Keratinocyte (primary cell): ENCODE measurements at regions not wholly inside any gene's neighbourhood (a gene's known extent, or its start where the extent isn't known, plus 50 kb on each side); places are given as distances from the start of the nearest gene placed in this dataset.

ENCODE experiments used
- DNase-seq: peaks from one replicate; pipeline ENCODE4 v3.0.0-alpha.2; 2011; ENCODE audit warnings: low read depth, missing footprints, low spot score
- FAIRE-seq: peaks from 2 replicates; lab custom pipeline; 2011; peaks lifted over from hg19 to GRCh38; lab: Jason Lieb, UNC
- H2AFZ ChIP-seq: 2 replicates; pipeline ENCODE4 v1.6.0; 2012; ENCODE audit warnings: low read length, control low read depth, inconsistent platforms; ENCODE audit not compliant: control insufficient read depth
- H3K27ac ChIP-seq: 2 replicates; pipeline ENCODE4 v1.5.1; 2011; ENCODE audit warnings: low read length; ENCODE audit not compliant: control insufficient read depth, insufficient read depth
- H3K27me3 ChIP-seq: 3 replicates; pipeline ENCODE4 v1.6.0; 2011; ENCODE audit warnings: low read length; ENCODE audit not compliant: control insufficient read depth, insufficient read depth; ENCODE audit errors: extremely low read depth
- H3K36me3 ChIP-seq, 2 experiments: 2 replicates in 1 of 2; 3 replicates in 1 of 2; pipeline ENCODE4 v1.5.1; 2011; ENCODE audit warnings: low read length in 2 of 2, mild to moderate bottlenecking in 1 of 2; ENCODE audit not compliant: control insufficient read depth in 2 of 2, insufficient read depth in 2 of 2; ENCODE audit errors: extremely low read depth in 1 of 2
- H3K4me1 ChIP-seq: 3 replicates; pipeline ENCODE4 v1.5.1; 2011; ENCODE audit warnings: low read length; ENCODE audit not compliant: control insufficient read depth, insufficient read depth; ENCODE audit errors: extremely low read depth
- H3K4me2 ChIP-seq: 3 replicates; pipeline ENCODE4 v1.6.0; 2011; ENCODE audit warnings: low read depth, low read length; ENCODE audit not compliant: control insufficient read depth, insufficient read depth; ENCODE audit errors: extremely low read depth
- H3K4me3 ChIP-seq, 3 experiments: fragments of 200-600 bp in 1 of 3; sonication (generic) in 1 of 3; 2 replicates in 2 of 3; 3 replicates in 1 of 3; pipeline ENCODE4 v1.5.1; 2011 to 2016; ENCODE audit warnings: low read length in 3 of 3, mild to moderate bottlenecking in 3 of 3, control low read depth in 2 of 3, inconsistent platforms in 1 of 3, low read depth in 1 of 3, mixed read lengths in 1 of 3, mixed run types in 1 of 3, moderate library complexity in 1 of 3; ENCODE audit not compliant: control insufficient read depth in 2 of 3, insufficient read depth in 2 of 3; ENCODE audit errors: extremely low read depth in 1 of 3
- H3K79me2 ChIP-seq: 2 replicates; pipeline ENCODE4 v1.6.0; 2012; ENCODE audit warnings: low read length; ENCODE audit not compliant: control insufficient read depth, insufficient read depth
- H3K9ac ChIP-seq: 3 replicates; pipeline ENCODE4 v1.6.0; 2011; ENCODE audit warnings: low read length; ENCODE audit not compliant: control insufficient read depth, insufficient read depth; ENCODE audit errors: extremely low read depth
- H3K9me1 ChIP-seq: 3 replicates; pipeline ENCODE4 v1.6.0; 2011; ENCODE audit warnings: low read length; ENCODE audit not compliant: control insufficient read depth, insufficient read depth; ENCODE audit errors: extremely low read depth
- H3K9me3 ChIP-seq: 2 replicates; pipeline ENCODE4 v1.5.1; 2012; ENCODE audit warnings: low read depth, low read length; ENCODE audit not compliant: control insufficient read depth
- H4K20me1 ChIP-seq: 3 replicates; pipeline ENCODE4 v1.6.0; 2011; ENCODE audit warnings: low read length; ENCODE audit not compliant: control insufficient read depth, insufficient read depth; ENCODE audit errors: extremely low read depth
- CTCF ChIP-seq, 3 experiments: IDR thresholded peaks in 1 of 3; conservative IDR thresholded peaks in 1 of 3; optimal IDR thresholded peaks in 1 of 3; 2 replicates in 2 of 3; 3 replicates in 1 of 3; pipeline versions ENCODE3 to v1.5.1; 2011; ENCODE audit warnings: low read length in 3 of 3, mild to moderate bottlenecking in 3 of 3, moderate library complexity in 2 of 3, control low read depth in 1 of 3, inconsistent platforms in 1 of 3; ENCODE audit not compliant: insufficient read depth in 2 of 3; ENCODE audit errors: extremely low read depth in 1 of 3
- EZH2 ChIP-seq: IDR thresholded peaks from one replicate; pipeline ENCODE4 v1.6.1; 2012; ENCODE audit warnings: inconsistent platforms, mild to moderate bottlenecking, low read length, moderate library complexity
- dilution Hi-C: fragments of 300-500 bp; cut with MboI; formaldehyde crosslinking; loops from one replicate; pipeline ENCODE4 v1.7.0; 2020; ENCODE audit warnings: low sequenced_read_pairs; ENCODE audit not compliant: extremely low pct_ligation_motif_present

GRCh38 chr1:186620566-186621350, 59.5 kb downstream of the PTGS2 start:
- H3K4me3 ChIP-seq: no peak overlapping the region
- TF ChIP-seq EZH2: no peak
- no peak for TF ChIP-seq CTCF (optimal IDR thresholded peaks at IDR 0.05 in 1 of 3, IDR thresholded peaks at IDR 0.05 in 1 of 3, conservative IDR thresholded peaks at IDR 0.05 in 1 of 3; ENCODE audit: extremely low read depth in 1 of 3, insufficient read depth in 2 of 3, low read length in 3 of 3)
- H2AFZ ChIP-seq: no peak overlapping the region
- H4K20me1 ChIP-seq: no peaks in the 10 kb centered on the region
- H3K36me3 ChIP-seq: no peaks in the 10 kb centered on the region
- no peaks in the 10 kb centered on the region for H3K79me2 ChIP-seq
- peaks cover 9% of the 10 kb centered on the region for H3K4me1 ChIP-seq
- H3K9me3 ChIP-seq: no peaks in the 10 kb centered on the region
- FAIRE-seq (peak; percentile 52), DNase-seq (no peak)
- no peak overlapping the region for H3K9ac ChIP-seq
- no peak overlapping the region for H3K4me2 ChIP-seq
- H3K9me1 ChIP-seq: no peaks in the 10 kb centered on the region
- H3K27ac ChIP-seq: no peak overlapping the region
- H3K27me3 ChIP-seq: no peaks in the 10 kb centered on the region
- dilution Hi-C loops: loop anchor here (25.0 kb wide), 1 partner anchor 367 kb away; no protein-coding TSS in a partner anchor

- Histone ChIP-seq H4K20me1 (no peaks in the 10 kb centered on the region), H3K9me3 (no peaks in the 10 kb centered on the region), H3K4me2 (peak overlapping the region; percentile 31), H3K27me3 (no peaks in the 10 kb centered on the region), H3K9ac (no peak overlapping the region), H3K36me3 (no peaks in the 10 kb centered on the region), H3K4me3 (no peak overlapping the region), H3K79me2 (no peaks in the 10 kb centered on the region), H3K27ac (no peak overlapping the region), H3K9me1 (no peaks in the 10 kb centered on the region), H3K4me1 (peaks cover 9% of the 10 kb centered on the region), H2AFZ (peak overlapping the region; percentile 32)
- dilution Hi-C loops: loop anchor here (25.0 kb wide), 1 partner anchor 369 kb away; no protein-coding TSS in a partner anchor
- no peak for FAIRE-seq
- TF ChIP-seq CTCF (optimal IDR thresholded peaks at IDR 0.05 in 1 of 3, IDR thresholded peaks at IDR 0.05 in 1 of 3, conservative IDR thresholded peaks at IDR 0.05 in 1 of 3; ENCODE audit: extremely low read depth in 1 of 3, insufficient read depth in 2 of 3, low read length in 3 of 3) (no peak), EZH2 (no peak)
- DNase-seq: no peak
Measured at GRCh38 chr1:186618401-186619170, 61.6 kb downstream of the PTGS2 start.
